GM12878 (cell line): ENCODE measurements at regions not wholly inside any gene's neighbourhood (a gene's known extent, or its start where the extent isn't known, plus 50 kb on each side); places are given as distances from the start of the nearest gene placed in this dataset.

Experiments used
- ATAC-seq: fragments of 200-7000 bp; cut with Tn5 transposase; 3 replicates; pipeline ENCODE4 v1.9.1; 2020; ENCODE audit warnings: mild to moderate bottlenecking, moderate library complexity
- BruUV-seq: library from RNA; stranded (reverse); fragments of 400-500 nt; replicated peaks from 2 replicates; lab custom pipeline; 2021; lab: Mats Ljungman, UMichigan
- CTCF ChIA-PET: fragments of 300-600 bp; sonication (Branson Sonifier 250); formaldehyde crosslinking; extraction: SDS; loops from one replicate; lab custom pipeline; 2021; ENCODE audit warnings: inconsistent platforms; lab: Yijun Ruan, JAX
- POLR2A ChIA-PET: fragments of 350-600 bp; formaldehyde crosslinking; extraction: SDS; loops from one replicate; lab custom pipeline; 2021; ENCODE audit warnings: inconsistent platforms; lab: Charles Lee
- RAD21 ChIA-PET: fragments of 300-600 bp; sonication (Branson Sonifier 250); formaldehyde crosslinking; loops from one replicate; lab custom pipeline; 2023; ENCODE audit warnings: antibody characterized with exemption; ENCODE audit not compliant: unreplicated experiment; lab: Charles Lee
- SMC1A ChIA-PET: fragments of 300-600 bp; sonication (Branson Sonifier 250); formaldehyde crosslinking; loops from one replicate; lab custom pipeline; 2023; ENCODE audit not compliant: unreplicated experiment, uncharacterized antibody; lab: Charles Lee
- DNase-seq: peaks from one replicate; pipeline ENCODE4 v3.0.0-alpha.2; 2011; ENCODE audit warnings: low read depth, low spot score
- FAIRE-seq: peaks from 3 replicates; lab custom pipeline; 2011; peaks lifted over from hg19 to GRCh38; lab: Jason Lieb, UNC
- H2AFZ ChIP-seq: 2 replicates; pipeline ENCODE4 v1.6.0; 2011; ENCODE audit warnings: low read depth, low read length, control low read depth; ENCODE audit not compliant: control insufficient read depth
- H3K27ac ChIP-seq: 2 replicates; pipeline ENCODE4 v1.5.1; 2011; ENCODE audit warnings: control low read depth; ENCODE audit not compliant: control insufficient read depth, insufficient read depth
- H3K27me3 ChIP-seq, 2 experiments: replicated peaks in 1 of 2; 2 replicates each; pipeline versions ENCODE4 v1.6.0 to v1.6.1; 2011; ENCODE audit warnings: low read length in 1 of 2; ENCODE audit not compliant: control insufficient read depth in 2 of 2, insufficient read depth in 2 of 2
- H3K36me3 ChIP-seq, 2 experiments: 2 replicates each; pipeline ENCODE4 v1.5.1; 2011; ENCODE audit warnings: low read length in 1 of 2; ENCODE audit not compliant: control insufficient read depth in 2 of 2, insufficient read depth in 2 of 2
- H3K4me1 ChIP-seq: 2 replicates; pipeline ENCODE4 v1.6.1; 2011; ENCODE audit warnings: mild to moderate bottlenecking, low read length, moderate library complexity, mixed read lengths; ENCODE audit not compliant: control insufficient read depth, insufficient read depth
- H3K4me2 ChIP-seq: 2 replicates; pipeline ENCODE4 v1.6.0; 2011; ENCODE audit warnings: control low read depth; ENCODE audit not compliant: control insufficient read depth, insufficient read depth
- H3K4me3 ChIP-seq: fragments of 200-600 bp; sonication (generic); 2 replicates; pipeline ENCODE4 v1.5.1; 2016
- H3K79me2 ChIP-seq: 2 replicates; pipeline ENCODE4 v1.6.0; 2011; ENCODE audit warnings: low read length; ENCODE audit not compliant: control insufficient read depth, insufficient read depth
- H3K9ac ChIP-seq: 2 replicates; pipeline ENCODE4 v1.8.0; 2011; ENCODE audit warnings: low read length, control low read depth, mixed read lengths; ENCODE audit not compliant: control insufficient read depth, insufficient read depth
- H3K9me3 ChIP-seq: replicated peaks from 3 replicates; pipeline ENCODE4 v1.5.1; 2011; ENCODE audit warnings: mild to moderate bottlenecking, low read length; ENCODE audit not compliant: control insufficient read depth, insufficient read depth
- H4K20me1 ChIP-seq: 2 replicates; pipeline ENCODE4 v1.6.0; 2011; ENCODE audit not compliant: control insufficient read depth, insufficient read depth
- BRCA1 ChIP-seq: IDR thresholded peaks from 2 replicates; pipeline ENCODE4 v1.6.1; 2011; ENCODE audit warnings: low read depth, low read length, improper control_type of control experiment
- CBX5 ChIP-seq: sonication (generic); IDR thresholded peaks from 2 replicates; pipeline ENCODE4 v1.6.1; 2016; ENCODE audit warnings: low read depth, moderate library complexity, mild to moderate bottlenecking, inconsistent platforms
- ETV6 ChIP-seq, 2 experiments: fragments of 450-650 bp in 1 of 2; IDR thresholded peaks in 1 of 2; conservative IDR thresholded peaks in 1 of 2; 2 replicates each; pipeline ENCODE4 v1.6.1; 2014; ENCODE audit warnings: antibody characterized with exemption in 1 of 2, borderline replicate concordance in 1 of 2, low read depth in 1 of 2, mild to moderate bottlenecking in 1 of 2, moderate library complexity in 1 of 2
- IKZF1 ChIP-seq: fragments of 450-650 bp; conservative IDR thresholded peaks from 2 replicates; pipeline ENCODE4 v1.6.1; 2017; ENCODE audit warnings: antibody characterized with exemption, mild to moderate bottlenecking
- IKZF2 ChIP-seq, 2 experiments: fragments of 450-650 bp; IDR thresholded peaks; 2 replicates each; pipeline ENCODE4 v1.6.1; 2017; ENCODE audit warnings: mild to moderate bottlenecking in 2 of 2, moderate library complexity in 2 of 2
- IRF4 ChIP-seq: IDR thresholded peaks from 2 replicates; pipeline ENCODE4 v1.6.1; 2011; ENCODE audit warnings: low read depth, low read length
- JUNB ChIP-seq: IDR thresholded peaks from 2 replicates; pipeline ENCODE4 v1.6.1; 2016; ENCODE audit warnings: antibody characterized with exemption, mild to moderate bottlenecking
- JUND ChIP-seq: IDR thresholded peaks from 2 replicates; pipeline ENCODE4 v1.6.1; 2012; ENCODE audit warnings: low read depth, mild to moderate bottlenecking, low read length, improper control_type of control experiment, moderate library complexity
- KAT2A ChIP-seq: conservative IDR thresholded peaks from 2 replicates; pipeline ENCODE4 v1.6.1; 2011; ENCODE audit warnings: low read depth, low read length; ENCODE audit not compliant: control insufficient read depth
- KDM1A ChIP-seq: fragments of 200-600 bp; sonication (generic); IDR thresholded peaks from 2 replicates; pipeline ENCODE4 v1.6.1; 2016; ENCODE audit warnings: borderline replicate concordance
- MXI1 ChIP-seq: fragments of 150-350 bp; IDR thresholded peaks from 2 replicates; pipeline ENCODE4 v1.6.1; 2011; ENCODE audit warnings: low read depth, mild to moderate bottlenecking, inconsistent platforms, low read length, improper control_type of control experiment
- PAX5 ChIP-seq: IDR thresholded peaks from 2 replicates; pipeline ENCODE4 v1.6.1; 2011; ENCODE audit warnings: low read depth, low read length, borderline replicate concordance
- RELA ChIP-seq: fragments of 450-650 bp; IDR thresholded peaks from 2 replicates; pipeline ENCODE4 v1.8.0; 2014; ENCODE audit warnings: borderline replicate concordance; ENCODE audit not compliant: partially characterized antibody
- SKIL ChIP-seq: fragments of 450-650 bp; IDR thresholded peaks from 2 replicates; pipeline ENCODE4 v1.6.1; 2017; ENCODE audit warnings: mild to moderate bottlenecking, low read depth, inconsistent platforms; ENCODE audit not compliant: poor library complexity, severe bottlenecking
- USF1 ChIP-seq: IDR thresholded peaks from 2 replicates; pipeline ENCODE4 v1.6.1; 2011; ENCODE audit warnings: borderline replicate concordance, low read depth, mild to moderate bottlenecking, moderate library complexity, mixed read lengths, low read length; ENCODE audit not compliant: insufficient read depth; ENCODE audit errors: extremely low read length
- ZNF24 ChIP-seq: fragments of 450-650 bp; IDR thresholded peaks from 2 replicates; pipeline ENCODE4 v1.6.1; 2017; ENCODE audit warnings: antibody characterized with exemption, mild to moderate bottlenecking
- WGBS: methylation state at CpG from one replicate; pipeline ENCODE4 v1.1.6; 2016; ENCODE audit warnings: low lambda C conversion rate; ENCODE audit not compliant: insufficient replicate concordance, insufficient coverage; ENCODE audit errors: missing lambda C conversion rate; 5-methylcytosine and 5-hydroxymethylcytosine counted together
- in situ Hi-C: fragments of 300-500 bp; cut with MboI; formaldehyde crosslinking; loops from 9 replicates; pipeline ENCODE4 v1.14.3; 2018; ENCODE audit warnings: mixed read lengths
- intact Hi-C: fragments of 100-400 bp; cut with micrococcal nuclease; formaldehyde crosslinking; loops from one replicate; pipeline ENCODE4 v1.14.2; 2022; ENCODE audit not compliant: unreplicated experiment
- TF ChIP-seq, protein P1 (sequence below): fragments of 150-350 bp; IDR thresholded peaks from 2 replicates; pipeline ENCODE4 v1.6.1; 2014; ENCODE audit warnings: mild to moderate bottlenecking, low read depth, low read length

DNA sequence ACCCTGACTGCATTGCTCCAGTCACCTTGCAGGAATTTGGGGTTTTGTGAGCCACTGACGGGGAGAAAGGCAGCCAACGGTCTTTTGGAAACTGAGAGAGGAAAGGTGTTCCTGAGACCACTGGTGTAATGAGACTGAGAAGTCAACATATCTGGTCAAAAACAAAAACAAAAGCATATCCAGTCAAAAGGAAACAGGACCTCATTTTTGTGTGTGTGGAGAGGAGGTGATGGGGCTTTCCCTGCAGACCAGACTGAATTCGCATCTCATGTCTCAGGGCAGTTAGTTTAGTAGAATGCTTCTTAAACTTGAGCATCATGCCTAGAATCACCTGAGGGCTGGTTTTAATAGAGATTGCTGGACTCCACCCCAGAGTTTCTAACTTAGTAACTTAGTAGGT lies 198.4 kb downstream of the COPRS start:
- Histone ChIP-seq H3K36me3 (no peaks in the 10 kb centered on the region), H3K9ac (no peak overlapping the region), H3K4me3 (no peak overlapping the region), H3K4me2 (no peak overlapping the region), H2AFZ (no peak overlapping the region), H4K20me1 (no peaks in the 10 kb centered on the region), H3K27ac (no peak overlapping the region), H3K9me3 (peaks cover 6% of the 10 kb centered on the region; the same call in 1 of the 3 replicates), H3K79me2 (no peaks in the 10 kb centered on the region), H3K4me1 (peaks cover 8% of the 10 kb centered on the region), H3K27me3 (0 out of 4 replicates have a peak, but pooled peaks cover 0 to 2% of the 10 kb centered on the region in 2 experiments)
- CTCF ChIA-PET = interaction anchor here (0.6 kb wide), 1 partner anchor 200 kb away, joined by 3 read pairs; no protein-coding TSS in a partner anchor
- no peak for FAIRE-seq
- SMC1A ChIA-PET = no interaction called here
- RAD21 ChIA-PET = no interaction called here
- peak; percentile 92 for ATAC-seq
- no TSS peak for BruUV-seq
- in situ Hi-C loops (no loop called here), intact Hi-C loops (no loop called here)
- DNase-seq = peak; percentile 12
- 0% methylated on average over 3 of the region's 3 CpGs for WGBS
- POLR2A ChIA-PET = no interaction called here
- TF ChIP-seq JUNB = peak; percentile 54
- no peak for TF ChIP-seq CBX5
- TF ChIP-seq, protein P1, sequence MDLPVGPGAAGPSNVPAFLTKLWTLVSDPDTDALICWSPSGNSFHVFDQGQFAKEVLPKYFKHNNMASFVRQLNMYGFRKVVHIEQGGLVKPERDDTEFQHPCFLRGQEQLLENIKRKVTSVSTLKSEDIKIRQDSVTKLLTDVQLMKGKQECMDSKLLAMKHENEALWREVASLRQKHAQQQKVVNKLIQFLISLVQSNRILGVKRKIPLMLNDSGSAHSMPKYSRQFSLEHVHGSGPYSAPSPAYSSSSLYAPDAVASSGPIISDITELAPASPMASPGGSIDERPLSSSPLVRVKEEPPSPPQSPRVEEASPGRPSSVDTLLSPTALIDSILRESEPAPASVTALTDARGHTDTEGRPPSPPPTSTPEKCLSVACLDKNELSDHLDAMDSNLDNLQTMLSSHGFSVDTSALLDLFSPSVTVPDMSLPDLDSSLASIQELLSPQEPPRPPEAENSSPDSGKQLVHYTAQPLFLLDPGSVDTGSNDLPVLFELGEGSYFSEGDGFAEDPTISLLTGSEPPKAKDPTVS = no peak
- TF ChIP-seq IRF4 = peak; percentile 68; the same call in 1 of the 2 replicates
- peak; percentile 26 for TF ChIP-seq SKIL
- no peak for TF ChIP-seq KAT2A
- TF ChIP-seq BRCA1 = no peak
- peak in 1 of 2 experiments; percentile 62; a peak in 1 of 4 replicates for TF ChIP-seq ETV6 (conservative IDR thresholded peaks at IDR 0.05 in 1 of 2, IDR thresholded peaks at IDR 0.05 in 1 of 2; ENCODE audit: borderline replicate concordance in 1 of 2, low read depth in 1 of 2)
- no peak for TF ChIP-seq USF1
- no peak for TF ChIP-seq RELA
- TF ChIP-seq MXI1 = no peak
- no peak for TF ChIP-seq KDM1A
- TF ChIP-seq IKZF2 (IDR thresholded peaks at IDR 0.05) = peak; percentile 35 to 49; a peak in 3 of 4 replicates
- TF ChIP-seq ZNF24 = no peak
- peak; percentile 46 for TF ChIP-seq IKZF1
- TF ChIP-seq PAX5 = no peak
- 0 out of 2 replicates have a peak, but pooled peaks have one; percentile 8 for TF ChIP-seq JUND
